Transverse colon (tissue), 4 donors: ENCODE measurements at regions not wholly inside any gene's neighbourhood (a gene's known extent, or its start where the extent isn't known, plus 50 kb on each side); places are given as distances from the start of the nearest gene placed in this dataset.

ENCODE experiments used
- CTCF ChIP-seq, 5 experiments: fragments of 200-600 bp in 3 of 5; fragments of 450-650 bp in 2 of 5; sonication (generic) in 3 of 5; IDR thresholded peaks; 1 replicate in 2 of 5; 2 replicates in 3 of 5; pipeline ENCODE4 v1.5.1; 2016 to 2017; ENCODE audit warnings: antibody characterized with exemption in 5 of 5, inconsistent platforms in 3 of 5, mild to moderate bottlenecking in 2 of 5, moderate library complexity in 1 of 5
- POLR2AphosphoS5 ChIP-seq, 3 donors: sonication (generic); formaldehyde crosslinking; IDR thresholded peaks; one replicate each; pipeline ENCODE4 v1.6.1; 2016; ENCODE audit warnings: antibody characterized with exemption in 3 of 3

GRCh38 chr11:26043665-26044064 is 288.3 kb upstream of the ANO3 start:
- TF ChIP-seq CTCF (IDR thresholded peaks at IDR 0.05) (no peak), POLR2AphosphoS5 (IDR thresholded peaks at IDR 0.05) (no peak)
